H9 (cell line): ENCODE measurements at regions not wholly inside any gene's neighbourhood (a gene's known extent, or its start where the extent isn't known, plus 50 kb on each side); places are given as distances from the start of the nearest gene placed in this dataset.

Experiments used
- DNase-seq: peaks from one replicate; pipeline ENCODE4 v3.0.0-alpha.2; 2017
- H2AFZ ChIP-seq: one replicate; pipeline ENCODE4 v1.6.1; 2013; ENCODE audit warnings: mild to moderate bottlenecking, low read length, control low read depth, moderate library complexity
- H2AK5ac ChIP-seq: 2 replicates; pipeline ENCODE4 v1.6.1; 2013; ENCODE audit warnings: low read length, control low read depth, mixed read lengths; ENCODE audit not compliant: insufficient read length
- H2BK120ac ChIP-seq: one replicate; pipeline ENCODE4 v1.6.1; 2013; ENCODE audit warnings: low read depth, mild to moderate bottlenecking, low read length, control low read depth, inconsistent platforms; ENCODE audit not compliant: poor library complexity, severe bottlenecking
- H2BK12ac ChIP-seq: 2 replicates; pipeline ENCODE4 v1.6.1; 2013; ENCODE audit warnings: low read length, control low read depth, mixed read lengths, low read depth; ENCODE audit not compliant: insufficient read length
- H2BK15ac ChIP-seq: 2 replicates; pipeline ENCODE4 v1.6.1; 2013; ENCODE audit warnings: low read depth, low read length, control low read depth
- H2BK20ac ChIP-seq: one replicate; pipeline ENCODE4 v1.6.1; 2013; ENCODE audit warnings: low read depth, mild to moderate bottlenecking, low read length, control low read depth, inconsistent platforms; ENCODE audit not compliant: poor library complexity, severe bottlenecking
- H2BK5ac ChIP-seq: 2 replicates; pipeline ENCODE4 v1.6.1; 2013; ENCODE audit warnings: low read length, control low read depth, mixed read lengths; ENCODE audit not compliant: insufficient read length
- H3K14ac ChIP-seq: 2 replicates; pipeline ENCODE4 v1.6.1; 2013; ENCODE audit warnings: low read length, control low read depth; ENCODE audit not compliant: insufficient read depth
- H3K18ac ChIP-seq: 2 replicates; pipeline ENCODE4 v1.6.1; 2013; ENCODE audit warnings: low read depth, mild to moderate bottlenecking, mixed read lengths, low read length, control low read depth; ENCODE audit not compliant: insufficient read length
- H3K23ac ChIP-seq: 2 replicates; pipeline ENCODE4 v1.6.1; 2013; ENCODE audit warnings: low read length, control low read depth, mixed read lengths, low read depth; ENCODE audit not compliant: insufficient read length
- H3K23me2 ChIP-seq: 2 replicates; pipeline ENCODE4 v1.6.1; 2013; ENCODE audit warnings: low read depth, mild to moderate bottlenecking, mixed read lengths, low read length, control low read depth; ENCODE audit not compliant: insufficient read length, poor library complexity, severe bottlenecking
- H3K27ac ChIP-seq: 2 replicates; pipeline ENCODE4 v1.5.1; 2013; ENCODE audit warnings: low read length, control low read depth, mixed read lengths, low read depth; ENCODE audit not compliant: insufficient read length
- H3K27me3 ChIP-seq: 2 replicates; pipeline ENCODE4 v1.6.1; 2013; ENCODE audit warnings: low read length, control low read depth, inconsistent platforms; ENCODE audit not compliant: insufficient read depth
- H3K4ac ChIP-seq: 2 replicates; pipeline ENCODE4 v1.6.1; 2013; ENCODE audit warnings: low read depth, mild to moderate bottlenecking, control low read depth, inconsistent platforms, low read length, moderate library complexity
- H3K4me1 ChIP-seq: 2 replicates; pipeline ENCODE4 v1.6.1; 2013; ENCODE audit warnings: low read length, control low read depth, inconsistent platforms; ENCODE audit not compliant: insufficient read depth
- H3K4me2 ChIP-seq: 2 replicates; pipeline ENCODE4 v1.6.1; 2013; ENCODE audit warnings: low read length, control low read depth, mixed read lengths; ENCODE audit not compliant: insufficient read length, insufficient read depth
- H3K56ac ChIP-seq: 2 replicates; pipeline ENCODE4 v1.6.1; 2013; ENCODE audit warnings: low read depth, mild to moderate bottlenecking, mixed read lengths, low read length, control low read depth; ENCODE audit not compliant: insufficient read length
- H3K79me1 ChIP-seq: 2 replicates; pipeline ENCODE4 v1.6.1; 2013; ENCODE audit warnings: low read depth, mild to moderate bottlenecking, moderate library complexity, low read length, control low read depth, inconsistent platforms; ENCODE audit not compliant: insufficient read depth, poor library complexity, severe bottlenecking
- H3K79me2 ChIP-seq: 2 replicates; pipeline ENCODE4 v1.6.1; 2013; ENCODE audit warnings: low read length, control low read depth, inconsistent platforms; ENCODE audit not compliant: insufficient read depth
- H3K9ac ChIP-seq: 2 replicates; pipeline ENCODE4 v1.6.1; 2013; ENCODE audit warnings: low read length, control low read depth, mixed read lengths; ENCODE audit not compliant: insufficient read length; ENCODE audit errors: extremely low read depth
- H3K9me3 ChIP-seq: one replicate; pipeline ENCODE4 v1.6.1; 2013; ENCODE audit warnings: low read depth, low read length, inconsistent platforms; ENCODE audit not compliant: control insufficient read depth
- H3T11ph ChIP-seq: one replicate; pipeline ENCODE4 v1.6.1; 2013; ENCODE audit warnings: mild to moderate bottlenecking, low read length, control low read depth, inconsistent platforms
- H4K20me1 ChIP-seq: one replicate; pipeline ENCODE4 v1.6.1; 2013; ENCODE audit not compliant: control insufficient read depth, insufficient read length, insufficient read depth
- H4K5ac ChIP-seq: 2 replicates; pipeline ENCODE4 v1.6.1; 2013; ENCODE audit warnings: low read depth, mild to moderate bottlenecking, mixed read lengths, low read length, control low read depth; ENCODE audit not compliant: insufficient read length
- H4K8ac ChIP-seq: replicated peaks from 2 replicates; pipeline ENCODE4 v1.6.1; 2013; ENCODE audit warnings: low read length, control low read depth, mixed read lengths, low read depth; ENCODE audit not compliant: insufficient read length
- H4K91ac ChIP-seq: 2 replicates; pipeline ENCODE4 v1.6.1; 2013; ENCODE audit warnings: low read depth, mild to moderate bottlenecking, moderate library complexity, mixed read lengths, low read length, control low read depth; ENCODE audit not compliant: insufficient read length
- H3K27ac Mint-ChIP-seq, 3 experiments: 2 replicates in 2 of 3; 3 replicates in 1 of 3; pipeline ENCODE4 v1.8.0; 2020 to 2021; ENCODE audit warnings: mixed read lengths in 3 of 3, mild to moderate bottlenecking in 1 of 3, moderate library complexity in 1 of 3
- H3K27me3 Mint-ChIP-seq: 2 replicates; pipeline ENCODE4 v1.8.0; 2021; ENCODE audit warnings: low read depth, mild to moderate bottlenecking, moderate library complexity, mixed read lengths
- H3K36me3 Mint-ChIP-seq, 3 experiments: 2 replicates in 2 of 3; 3 replicates in 1 of 3; pipeline ENCODE4 v1.8.0; 2020 to 2021; ENCODE audit warnings: low read depth in 3 of 3, mixed read lengths in 3 of 3; ENCODE audit not compliant: insufficient read depth in 1 of 3
- H3K4me1 Mint-ChIP-seq, 2 experiments: 2 replicates each; pipeline ENCODE4 v1.8.0; 2020; ENCODE audit warnings: mixed read lengths in 2 of 2
- H3K4me3 Mint-ChIP-seq, 2 experiments: 2 replicates in 1 of 2; 3 replicates in 1 of 2; pipeline ENCODE4 v1.8.0; 2020 to 2021; ENCODE audit warnings: mild to moderate bottlenecking in 2 of 2, mixed read lengths in 2 of 2, moderate library complexity in 1 of 2
- H3K9me3 Mint-ChIP-seq, 2 experiments: 2 replicates in 1 of 2; 3 replicates in 1 of 2; pipeline ENCODE4 v1.8.0; 2020; ENCODE audit warnings: mild to moderate bottlenecking in 2 of 2, mixed read lengths in 2 of 2, moderate library complexity in 1 of 2
- CTCF ChIP-seq: fragments of 200-600 bp; sonication (generic); conservative IDR thresholded peaks from 3 replicates; pipeline ENCODE4 v1.8.0; 2021; ENCODE audit warnings: antibody characterized with exemption, mild to moderate bottlenecking
- WGBS: extraction: QIAGEN DNeasy Blood & Tissue Kit; methylation state at CpG from one replicate; pipeline ENCODE4 v1.1.7; 2013; ENCODE audit warnings: missing lambda C conversion rate, low lambda C conversion rate, mixed read lengths; ENCODE audit not compliant: insufficient read length; ENCODE audit errors: extremely low coverage; 5-methylcytosine and 5-hydroxymethylcytosine counted together

- Histone ChIP-seq H3K9me3 (no peaks in the 10 kb centered on the region), H3K23me2 (no peaks in the 10 kb centered on the region), H2AFZ (no peak overlapping the region), H4K91ac (no peak overlapping the region), H2BK120ac (no peak overlapping the region), H3K9ac (no peak overlapping the region), H2BK12ac (no peak overlapping the region), H3K18ac (no peak overlapping the region), H3K79me2 (no peaks in the 10 kb centered on the region), H3K27me3 (no peaks in the 10 kb centered on the region), H3K23ac (no peak overlapping the region), H2AK5ac (no peak overlapping the region), H3K4me1 (no peaks in the 10 kb centered on the region), H2BK5ac (no peak overlapping the region), H3T11ph (no peak overlapping the region), H4K20me1 (no peaks in the 10 kb centered on the region), H3K27ac (no peak overlapping the region), H4K8ac (no peak overlapping the region), H3K79me1 (no peaks in the 10 kb centered on the region), H3K56ac (no peak overlapping the region), H2BK15ac (no peak overlapping the region), H3K14ac (no peak overlapping the region), H4K5ac (no peak overlapping the region), H3K4me2 (no peak overlapping the region), H2BK20ac (no peak overlapping the region), H3K4ac (no peak overlapping the region)
- Mint-ChIP-seq H3K27ac (no peak overlapping the region), H3K27me3 (peaks cover 34% of the 10 kb centered on the region), H3K4me3 (no peak overlapping the region), H3K9me3 (peaks cover 0 to 2% of the 10 kb centered on the region in 2 experiments; a peak in 2 of 5 replicates), H3K36me3 (peaks cover 0 to under 1% (median 0%) of the 10 kb centered on the region in 3 experiments; a peak in 1 of 7 replicates), H3K4me1 (peaks cover 11 to 30% of the 10 kb centered on the region in 2 experiments)
- TF ChIP-seq CTCF = no peak
- DNase-seq = no peak
- no CpG with 5 or more reads among the region's 6 CpGs for WGBS
Observed at GRCh38 chr12:24138041-24138440, 188.6 kb upstream of the SOX5 start.
